Activated CD4-positive, alpha-beta T cell treated with anti-CD3 and anti-CD28 coated beads, Interleukin-2, Interleukin-6, amounts not matched to agents 100 ng/mL and 50 ng/mL, durations not matched to agents 16 hours and 8 hours (primary cell): ENCODE measurements at regions not wholly inside any gene's neighbourhood (a gene's known extent, or its start where the extent isn't known, plus 50 kb on each side); places are given as distances from the start of the nearest gene placed in this dataset.
"Not testable (repeated sequence)": the region's sequence is repeated elsewhere in the genome, so short reads cannot be mapped to it uniquely, and the experiment has no call there.

Experiments
- DNase-seq: peaks from one replicate; pipeline ENCODE4 v3.0.0-alpha.2; 2020

DNA sequence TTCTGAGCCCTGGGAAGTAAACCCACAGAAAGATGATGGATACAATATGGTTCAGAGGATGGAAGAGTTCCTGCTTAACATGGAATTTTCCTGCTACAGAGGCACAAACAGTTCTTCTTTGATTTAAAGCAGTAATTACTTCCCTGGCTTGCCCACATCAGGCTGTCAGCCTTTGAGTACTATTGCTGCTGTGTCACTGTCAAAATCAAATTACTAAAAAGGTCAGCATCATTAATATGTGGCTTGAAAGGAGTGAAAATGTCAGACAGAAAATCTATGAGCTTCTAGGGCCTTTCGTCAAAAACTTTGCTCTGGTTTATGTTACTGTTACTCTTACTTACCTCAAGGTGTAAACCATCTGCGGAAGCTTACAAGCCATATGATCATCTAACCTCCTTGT is 98.6 kb upstream of the DPT start:
- DNase-seq = no peak

DNA sequence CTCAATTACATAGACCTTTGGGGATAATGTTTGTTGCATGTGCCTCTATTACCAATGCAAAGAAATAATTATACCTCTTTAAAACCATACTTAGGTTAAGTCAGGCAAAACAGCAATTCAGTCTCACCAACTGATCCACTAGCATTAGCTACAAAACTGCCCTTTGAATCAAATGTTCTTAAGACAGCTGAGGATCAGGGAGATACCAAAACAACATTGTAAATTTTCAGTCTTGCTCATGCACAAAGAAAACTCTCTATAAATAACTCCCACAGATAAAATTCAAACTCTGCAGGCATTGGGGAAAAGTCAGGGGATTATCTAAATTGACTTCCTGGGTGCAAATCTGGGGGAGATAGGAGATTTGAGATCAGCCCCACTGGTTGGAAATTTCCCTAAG is 100.9 kb upstream of the DPT start:
- DNase-seq = no peak

DNA sequence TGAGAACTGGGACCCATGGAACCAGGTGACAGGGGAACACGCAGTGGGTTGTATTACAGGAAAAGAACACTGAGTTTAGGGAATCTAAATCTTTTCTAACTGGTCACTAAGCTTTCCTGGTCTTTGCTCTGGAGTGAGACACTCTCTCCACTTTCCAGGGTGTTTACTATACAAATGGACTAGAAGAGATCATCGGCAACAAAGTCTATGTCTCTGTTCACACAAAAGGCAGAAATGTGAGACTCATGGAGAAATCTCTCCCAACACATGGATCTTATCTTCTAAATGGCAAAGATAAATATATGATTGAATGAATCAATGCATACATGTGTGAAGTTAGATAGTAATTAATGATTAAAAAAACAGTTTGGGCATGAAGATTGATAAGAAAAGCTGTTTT is 101.6 kb upstream of the DPT start:
- DNase-seq = no peak

DNA sequence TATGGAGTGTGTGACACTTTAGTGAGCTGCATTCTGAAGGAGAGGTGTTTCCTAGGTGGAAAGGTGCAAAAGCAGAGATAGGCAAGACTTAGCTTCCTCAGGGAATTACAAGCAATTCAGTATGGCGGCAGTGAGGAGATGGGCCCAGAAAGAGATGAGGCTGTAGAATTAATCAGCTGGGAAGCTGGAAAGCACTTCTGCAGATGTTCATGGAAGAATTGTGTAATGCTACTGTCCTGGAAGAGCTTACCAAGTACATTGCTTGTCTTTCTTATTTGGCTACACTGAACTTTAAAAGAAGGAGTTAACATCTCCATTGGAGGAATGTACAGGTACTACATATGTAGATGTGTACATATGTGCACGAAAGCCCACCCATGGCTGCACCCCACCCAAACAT is 103.7 kb upstream of the DPT start:
- DNase-seq = no peak

DNA sequence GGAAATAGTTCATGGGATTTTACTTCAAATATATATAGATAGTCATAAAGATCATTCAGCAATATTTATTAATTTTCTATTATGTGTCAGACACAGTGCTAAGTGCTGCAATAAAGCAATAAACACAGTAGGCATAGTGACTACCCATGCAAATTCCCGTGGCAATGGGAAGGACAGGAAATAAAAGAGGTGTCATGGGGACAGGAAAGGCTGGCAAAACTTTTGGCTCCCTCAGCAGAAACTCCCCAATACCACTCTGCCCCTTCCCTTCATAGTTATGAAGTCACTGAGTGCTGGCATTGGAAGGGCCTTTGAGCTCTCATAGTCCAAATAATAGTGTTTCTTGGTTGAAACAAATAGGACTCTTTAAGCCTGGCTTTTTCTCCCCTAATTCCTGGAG is 104.4 kb upstream of the DPT start:
- DNase-seq = no peak

DNA sequence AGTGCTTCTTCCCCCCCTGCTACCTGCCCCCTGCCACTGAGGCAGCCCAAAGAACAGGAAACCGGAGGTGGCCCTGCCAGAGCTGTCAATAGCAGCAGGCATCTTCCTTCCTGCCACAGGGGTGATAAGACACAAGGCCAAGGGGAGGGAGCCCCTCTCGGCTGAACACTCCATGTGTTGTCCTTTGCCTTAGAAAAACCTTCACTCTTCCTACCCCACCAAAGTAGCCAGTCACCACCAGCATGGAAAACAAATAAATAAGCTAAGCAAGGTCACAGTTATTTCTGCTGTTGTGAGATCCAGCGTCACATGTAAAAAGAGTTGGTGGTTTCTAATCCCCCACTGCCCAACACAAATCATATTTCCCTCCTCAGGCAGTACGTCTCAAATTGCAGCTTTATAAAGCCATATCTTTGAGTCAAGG is 104.8 kb upstream of the DPT start:
- no peak for DNase-seq

DNA sequence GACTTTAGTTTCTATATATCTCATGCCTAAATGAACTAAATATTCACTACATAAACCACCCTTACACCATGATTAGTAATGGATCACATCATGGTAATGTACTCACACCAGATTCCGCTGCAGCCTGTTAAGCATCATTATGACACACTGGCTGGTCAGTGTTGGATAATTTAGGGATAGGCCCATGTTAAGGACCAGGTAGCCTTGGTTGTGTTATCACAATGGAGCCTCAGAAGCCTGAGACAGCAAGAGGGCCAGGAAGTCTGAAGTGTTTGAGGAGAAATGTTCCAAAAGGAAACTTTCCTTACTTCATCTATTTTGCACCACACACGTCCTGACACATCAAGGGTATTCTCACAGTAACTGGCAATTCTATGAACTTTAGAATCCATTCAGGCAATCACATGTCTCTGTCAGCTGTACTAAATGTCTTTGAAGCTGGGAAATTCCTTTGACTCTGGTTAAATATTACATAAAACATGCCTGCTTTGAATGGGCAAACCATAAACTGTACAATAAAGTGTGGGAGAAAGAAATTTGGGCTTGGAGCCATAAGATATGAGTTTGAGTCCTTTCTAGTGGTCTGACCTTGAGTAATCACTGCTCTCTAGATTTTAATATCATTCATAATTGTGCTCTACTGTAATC is 105.3 kb upstream of the DPT start:
- no peak for DNase-seq

DNA sequence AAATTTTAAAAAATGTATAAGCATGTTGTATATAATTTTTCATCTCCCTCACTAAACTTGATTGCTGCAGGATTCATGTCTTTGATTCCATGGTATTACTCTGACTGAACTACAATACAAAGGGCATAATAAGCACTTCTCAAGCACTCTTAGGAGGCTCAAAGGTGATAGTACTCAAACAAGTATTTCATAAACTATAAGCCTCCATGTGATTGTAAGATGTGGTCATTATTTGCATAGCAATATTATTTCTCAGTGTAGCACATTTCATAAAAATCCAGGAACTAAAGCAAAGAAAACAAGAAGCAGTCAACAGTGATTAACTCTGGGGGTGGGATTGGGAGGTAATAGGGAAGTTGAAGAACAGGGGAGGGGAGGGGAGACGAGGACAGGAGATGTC is 106.2 kb upstream of the DPT start:
- DNase-seq = no peak

DNA sequence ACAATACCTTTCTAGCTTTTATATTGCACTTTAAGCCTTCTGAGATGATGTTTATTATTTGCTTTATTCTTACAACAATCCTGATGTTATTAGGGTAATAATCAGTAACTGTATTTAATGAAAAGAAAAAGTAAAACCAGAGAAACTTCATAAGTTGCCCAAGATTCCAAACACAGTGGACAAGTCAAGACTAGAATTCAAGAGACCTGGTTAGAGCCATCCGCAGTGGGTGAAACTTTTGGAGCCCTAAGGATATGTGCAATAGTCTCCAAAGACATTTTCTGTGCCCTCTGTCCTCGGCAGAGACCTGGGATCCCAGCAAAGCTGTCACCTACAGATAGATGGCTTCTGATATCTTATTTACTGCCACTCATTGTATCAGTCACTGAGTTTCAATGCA is 106.8 kb upstream of the DPT start:
- DNase-seq = no peak

DNA sequence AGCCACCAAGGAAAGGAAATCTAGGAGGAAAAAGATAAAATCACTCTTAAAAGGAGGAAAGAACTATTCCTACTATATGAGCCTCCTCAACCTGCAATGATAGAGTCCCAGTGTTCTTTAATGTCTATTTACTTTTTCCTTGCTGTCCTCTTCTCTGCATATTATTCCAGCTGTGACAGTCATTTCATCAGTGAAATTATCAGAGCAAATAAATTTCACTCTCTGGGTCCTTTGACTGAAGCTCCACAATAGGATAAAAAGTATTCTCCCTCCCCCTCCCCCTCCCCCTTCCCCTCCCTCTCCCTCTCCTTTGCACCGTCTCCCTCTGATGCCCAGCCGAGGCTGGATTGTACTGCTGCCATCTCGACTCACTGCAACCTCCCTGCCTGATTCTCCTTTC is 107.5 kb upstream of the DPT start:
- no peak for DNase-seq

DNA sequence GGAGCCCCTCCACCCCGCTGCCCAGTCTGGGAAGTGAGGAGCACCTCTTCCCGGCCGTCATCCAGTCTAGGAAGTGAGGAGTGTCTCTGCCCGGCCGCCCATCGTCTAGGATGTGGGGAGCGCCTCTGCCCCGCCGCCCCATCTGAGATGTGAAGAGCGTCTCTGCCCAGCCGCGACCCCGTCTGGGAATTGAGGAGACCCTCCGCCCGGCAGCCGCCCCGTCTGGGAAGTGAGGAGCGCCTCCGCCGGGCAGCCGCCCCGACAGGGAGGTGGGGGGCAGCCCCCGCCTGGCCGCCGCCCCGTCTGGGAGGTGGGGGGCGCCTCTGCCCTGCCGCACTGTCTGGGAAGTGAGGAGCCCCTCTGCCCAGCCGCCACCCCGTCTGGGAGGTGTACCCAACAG is 108.2 kb upstream of the DPT start:
- not testable (repeated sequence) for DNase-seq

DNA sequence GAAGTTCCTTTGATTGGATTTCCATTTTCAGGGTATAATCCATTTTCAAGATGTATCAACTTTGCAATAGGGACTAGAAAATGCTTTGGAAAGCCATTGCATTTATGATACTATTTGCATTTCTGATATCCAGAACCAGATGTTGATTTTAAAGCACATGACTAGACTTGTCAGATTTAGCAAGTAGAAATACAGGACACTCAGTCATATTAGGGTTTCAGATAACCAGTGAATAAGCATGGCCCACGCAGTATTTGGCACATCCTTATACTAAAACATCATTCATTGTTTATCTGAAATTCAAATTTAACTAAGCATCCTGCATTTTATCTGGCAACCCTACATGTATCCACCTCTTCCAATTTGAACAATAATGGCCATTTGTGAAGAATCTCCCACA is 113.3 kb upstream of the DPT start:
- DNase-seq = no peak

DNA sequence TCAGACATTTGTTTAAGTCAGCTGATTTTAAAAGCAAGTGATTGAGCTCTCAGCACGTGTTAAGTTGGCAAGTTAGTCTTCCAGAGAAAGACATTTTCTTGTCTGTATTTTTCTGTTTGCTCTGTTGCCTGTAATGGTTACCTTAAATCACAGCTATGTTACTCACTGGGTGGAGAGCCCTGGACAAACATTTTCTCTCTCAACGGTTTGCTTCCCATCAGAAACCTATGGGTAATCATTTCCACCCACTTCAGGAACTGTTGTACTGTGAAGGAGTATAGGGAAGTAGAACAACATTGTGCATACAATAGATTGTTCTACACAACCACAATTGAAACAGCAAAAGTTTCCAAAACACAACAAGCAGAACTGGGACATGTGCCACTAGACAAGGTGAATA is 113.9 kb upstream of the DPT start:
- DNase-seq = no peak

DNA sequence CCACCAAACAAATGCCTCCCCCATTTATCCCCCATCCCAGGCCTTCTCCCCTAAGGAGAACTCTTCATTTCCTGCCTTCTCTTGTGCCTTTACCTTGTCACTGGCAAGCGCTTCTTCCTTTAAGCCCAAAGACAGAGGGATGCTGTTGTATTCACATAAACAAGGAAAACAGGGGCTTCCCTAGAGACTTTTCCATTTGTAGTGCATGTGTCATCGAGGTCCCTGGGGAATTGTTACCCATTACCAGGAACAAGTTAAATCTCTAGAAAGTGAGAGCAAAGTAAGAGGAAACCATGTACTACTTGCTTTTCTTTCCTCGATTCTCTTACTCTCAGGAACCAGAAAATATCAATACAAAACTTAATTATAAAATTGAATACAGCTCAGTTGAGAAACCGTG is 114.4 kb upstream of the DPT start:
- no peak for DNase-seq

DNA sequence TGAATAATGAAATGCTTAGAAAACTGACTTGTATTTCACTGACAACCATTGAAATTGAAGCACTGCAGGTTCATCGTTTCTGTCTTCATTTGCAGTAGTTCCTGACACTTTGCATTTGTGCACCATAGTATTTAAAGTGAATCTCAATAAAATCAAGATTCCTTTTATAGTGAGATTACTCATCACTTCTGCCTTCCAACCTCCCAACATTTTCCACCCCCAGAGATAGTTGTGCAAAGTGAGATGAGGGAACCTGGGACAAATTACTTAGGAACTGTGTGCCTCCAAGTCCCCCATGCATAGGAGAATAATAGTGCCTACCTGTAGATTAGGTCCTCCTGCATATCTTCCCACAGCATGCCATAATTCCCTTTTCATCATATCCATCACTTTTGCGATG is 114.9 kb upstream of the DPT start:
- DNase-seq = no peak

DNA sequence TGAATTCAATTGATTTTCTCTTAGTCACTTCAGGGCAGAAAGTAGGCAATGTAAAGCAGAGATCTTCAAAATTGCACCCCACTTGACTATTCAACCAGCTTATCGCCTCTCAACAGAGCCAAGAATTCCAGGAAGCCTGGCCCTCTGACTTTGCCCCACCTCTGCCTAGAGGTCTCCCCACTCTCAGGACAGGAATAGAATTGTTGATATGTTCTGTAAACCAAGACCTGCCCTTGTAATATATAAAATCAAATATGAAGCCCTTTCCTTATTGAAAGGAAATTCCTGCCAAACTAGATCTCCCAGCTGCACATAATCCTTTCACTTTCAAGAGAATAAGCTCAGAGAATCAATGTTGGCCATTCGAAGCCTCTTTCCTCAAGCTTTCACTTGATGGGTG is 116.1 kb upstream of the DPT start:
- no peak for DNase-seq

DNA sequence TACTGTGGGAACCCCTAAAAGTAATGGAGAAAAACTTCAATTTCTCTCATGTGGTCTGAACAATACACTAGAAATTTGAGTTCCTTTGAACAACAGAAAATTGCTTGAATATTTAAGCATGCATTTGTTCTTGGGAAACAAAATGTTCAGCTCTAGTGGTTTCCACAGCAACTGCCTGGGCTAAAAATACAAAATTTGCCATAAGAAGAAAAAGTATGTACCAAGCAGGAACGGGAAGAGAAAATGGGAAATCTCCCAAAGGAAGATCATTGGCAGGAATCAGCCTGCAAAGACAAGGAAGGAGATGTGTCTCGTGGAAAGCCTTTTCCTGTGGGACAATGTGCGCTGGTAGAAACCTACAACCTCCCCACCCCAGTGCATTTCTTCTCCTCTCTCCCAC is 119.0 kb upstream of the DPT start:
- no peak for DNase-seq

DNA sequence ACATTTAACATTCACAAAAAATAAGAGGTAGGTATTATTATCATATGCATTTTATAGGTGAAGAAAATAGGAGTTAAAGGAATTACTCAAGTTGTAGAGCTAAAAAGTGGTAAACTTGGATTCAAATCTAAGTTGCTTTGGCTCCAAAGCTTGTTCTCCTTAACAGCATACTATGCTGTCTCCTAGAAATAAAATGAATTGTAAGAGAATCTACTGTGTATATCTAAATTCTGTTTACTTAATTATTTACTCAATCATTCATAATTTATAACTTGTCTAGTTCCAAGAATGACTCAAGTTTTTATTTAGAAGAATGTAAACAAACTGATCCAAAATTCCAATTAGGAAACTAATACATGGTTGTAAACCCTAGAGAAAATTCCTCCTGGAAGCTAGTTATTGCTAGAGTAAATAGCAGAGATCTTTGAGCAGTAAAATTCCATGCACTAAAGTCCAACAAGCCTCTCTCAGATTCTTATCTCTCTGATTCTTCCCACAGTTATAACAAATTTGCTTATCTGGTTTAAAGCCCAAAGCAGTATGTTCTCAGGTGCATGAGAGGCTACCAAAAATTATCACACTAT is 132.5 kb upstream of the DPT start:
- no peak for DNase-seq

DNA sequence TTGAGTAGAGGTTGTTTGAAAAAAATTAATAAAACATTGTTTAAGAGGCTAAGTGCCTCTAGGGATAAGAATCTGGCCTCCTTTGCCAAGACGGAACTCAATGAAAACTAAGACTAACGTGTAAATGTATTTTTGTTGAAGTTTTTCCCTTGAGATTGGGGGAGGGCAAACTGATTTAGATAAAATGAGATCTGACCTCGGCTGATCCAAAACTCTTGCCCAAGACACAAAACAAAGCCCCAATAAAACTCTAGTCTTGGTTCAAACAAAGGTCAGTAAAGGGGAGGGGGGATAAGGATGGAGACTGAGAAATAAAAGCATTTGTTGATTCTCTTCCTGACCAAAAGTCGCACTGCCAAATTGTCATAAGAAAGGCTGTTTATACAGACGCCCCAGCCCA is 134.8 kb upstream of the DPT start:
- DNase-seq = no peak

DNA sequence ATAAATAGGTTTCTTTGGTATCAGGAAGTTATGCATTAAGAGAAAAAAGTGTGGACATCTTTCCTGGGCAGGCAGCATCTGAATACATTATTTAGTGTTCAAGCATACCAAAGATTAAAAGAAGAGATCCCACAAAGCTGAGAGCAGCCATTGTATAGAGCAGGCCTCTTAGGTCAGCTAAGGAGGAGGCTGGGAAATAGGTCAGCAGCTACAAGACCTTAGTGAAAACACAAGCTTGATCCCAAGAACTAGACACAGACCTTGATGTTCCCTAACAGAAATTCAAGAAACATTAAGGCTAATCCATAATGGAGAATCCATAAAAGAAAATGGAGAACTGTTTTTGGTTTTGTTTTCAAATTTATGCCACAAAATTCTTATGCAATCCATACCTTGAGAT is 135.3 kb upstream of the DPT start:
- DNase-seq = no peak

DNA sequence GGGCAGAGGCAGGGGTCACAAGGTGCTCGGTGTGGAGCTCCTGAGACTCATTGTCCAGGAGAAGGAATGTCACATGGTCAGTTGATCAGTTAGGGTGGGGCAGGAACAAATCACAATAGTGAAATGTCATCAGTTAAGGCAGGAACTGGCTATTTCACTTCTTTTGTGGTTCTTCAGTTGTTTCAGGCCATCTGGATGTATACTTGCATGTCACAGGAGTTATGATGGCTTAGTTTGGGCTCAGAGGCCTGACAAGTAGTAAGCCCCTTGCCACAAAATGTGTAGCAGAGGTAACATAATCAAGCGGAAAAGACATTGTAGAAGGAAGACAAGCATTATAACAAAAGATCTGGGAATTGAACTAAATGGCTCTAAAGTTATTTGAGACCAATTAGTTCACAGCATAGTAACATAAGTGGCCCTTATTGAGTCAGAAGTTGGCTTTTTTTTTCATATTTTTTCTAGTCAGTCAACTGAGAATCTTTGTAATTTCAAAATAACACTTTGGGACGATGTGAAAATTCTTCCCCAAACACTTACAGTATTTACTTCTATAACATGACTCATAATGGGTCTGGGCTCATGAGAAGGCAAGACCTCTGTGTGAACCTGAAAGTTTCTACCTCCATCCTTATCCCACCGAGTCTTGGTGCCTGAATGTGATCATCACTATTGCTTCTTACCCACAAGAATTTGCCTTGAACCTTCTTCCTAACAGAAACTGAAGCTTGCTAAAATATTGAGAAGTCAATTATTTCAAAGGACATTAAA is 137.0 kb upstream of the DPT start:
- DNase-seq = no peak

DNA sequence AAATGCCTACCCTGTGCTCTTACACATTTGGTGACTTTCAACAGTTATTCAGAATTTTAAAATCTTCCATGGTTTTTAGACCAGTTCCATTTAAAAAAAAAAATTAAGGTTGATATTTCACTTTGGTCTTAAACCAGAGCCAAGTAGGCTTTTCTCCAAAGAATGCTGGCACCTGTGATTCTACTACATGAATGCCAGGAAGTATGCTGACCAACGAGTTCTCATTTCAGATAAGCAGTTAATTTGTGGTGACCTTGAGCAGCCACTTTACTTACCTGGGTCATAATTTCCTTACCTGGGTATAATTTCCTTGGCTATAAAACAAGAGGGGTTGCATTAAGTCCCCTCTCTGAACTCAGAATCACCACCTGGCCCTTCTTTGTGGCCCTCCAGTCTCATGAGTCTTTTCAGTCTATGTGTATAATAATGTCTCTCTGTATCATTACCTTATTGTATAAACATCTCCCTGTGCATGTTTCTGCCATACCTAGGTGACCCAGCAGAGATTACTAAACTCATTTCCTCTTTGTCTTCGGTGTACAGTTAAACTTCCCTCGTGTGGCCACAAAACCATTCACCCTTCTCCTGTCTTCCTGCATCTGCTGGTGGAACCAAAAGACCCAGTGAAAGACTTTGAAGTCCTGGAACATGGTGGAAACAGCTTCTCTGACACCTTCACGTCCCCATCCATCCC is 139.1 kb upstream of the DPT start:
- DNase-seq = no peak

DNA sequence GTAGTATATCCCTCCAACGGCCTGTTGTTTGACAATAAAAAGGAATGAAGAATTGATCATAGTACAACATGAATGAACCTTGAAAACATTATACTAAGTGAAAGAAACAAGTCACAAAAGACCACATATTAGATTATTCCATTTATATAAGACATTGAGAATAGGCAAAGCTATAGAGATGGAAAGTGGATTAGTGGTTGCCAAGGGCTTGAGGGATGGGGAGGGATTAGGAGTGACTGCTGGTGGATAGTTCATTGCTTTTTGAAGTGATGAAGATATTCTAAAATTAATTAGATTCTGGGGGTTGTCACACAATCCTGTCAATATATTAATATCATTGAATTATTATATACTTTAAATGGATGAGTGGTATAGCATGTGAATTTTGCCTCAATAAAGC is 142.5 kb upstream of the DPT start:
- DNase-seq = no peak

DNA sequence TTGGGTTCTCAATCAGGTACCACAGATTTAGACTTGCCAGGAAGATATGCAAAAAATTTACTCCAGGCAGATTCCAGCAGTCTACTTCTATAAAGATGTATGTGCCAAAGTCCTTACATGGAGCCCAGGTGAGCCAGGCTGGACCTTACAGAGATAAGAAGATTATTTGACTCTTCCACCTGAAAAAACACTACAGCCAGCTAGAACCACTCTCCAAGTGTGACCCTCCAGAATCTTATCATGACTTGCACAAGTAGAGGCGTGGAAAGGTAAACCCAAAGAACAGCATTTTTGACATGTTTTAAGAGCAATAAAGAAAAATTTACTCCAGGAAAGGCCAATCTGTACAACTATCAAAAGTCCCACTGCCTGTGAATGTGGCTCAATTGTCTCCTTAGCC is 146.8 kb upstream of the DPT start:
- DNase-seq = no peak
